ENCODE measurements at regions not wholly inside any gene's neighbourhood (a gene's known extent, or its start where the extent isn't known, plus 50 kb on each side); places are given as distances from the start of the nearest gene placed in this dataset.

- Histone ChIP-seq H3K9me3 (no peaks in the 10 kb centered on the region), H3K4me1 (ENCODE audit: low read depth) (no peaks in the 10 kb centered on the region), H3K36me3 (ENCODE audit: low read depth) (no peaks in the 10 kb centered on the region), H3K4me3 (no peak overlapping the region)
- no peak for DNase-seq
- no peak for TF ChIP-seq CTCF (IDR thresholded peaks at IDR 0.05)
- ATAC-seq, result no peak
- intact Hi-C loops (cut with DNase I, micrococcal nuclease), result no loop called here
Measured at GRCh38 chr9:99471033-99471432, 249.0 kb downstream of the SEC61B start.

GRCh38 chr9:99472240-99472915, 250.3 kb downstream of the SEC61B start:
- no peaks in the 10 kb centered on the region for H3K36me3 ChIP-seq (ENCODE audit: low read depth)
- ATAC-seq (no peak), DNase-seq (no peak)
- no peak overlapping the region for H3K4me3 ChIP-seq
- no peak for TF ChIP-seq CTCF (IDR thresholded peaks at IDR 0.05)
- no peaks in the 10 kb centered on the region for H3K4me1 ChIP-seq (ENCODE audit: low read depth)
- intact Hi-C loops (cut with DNase I, micrococcal nuclease), result no loop called here
- no peaks in the 10 kb centered on the region for H3K9me3 ChIP-seq

- H3K4me1 ChIP-seq (ENCODE audit: low read depth), result no peaks in the 10 kb centered on the region
- intact Hi-C loops (cut with DNase I, micrococcal nuclease), result no loop called here
- H3K9me3 ChIP-seq, result no peaks in the 10 kb centered on the region
- ATAC-seq (no peak), DNase-seq (no peak)
- TF ChIP-seq CTCF (IDR thresholded peaks at IDR 0.05), result no peak
- no peaks in the 10 kb centered on the region for H3K36me3 ChIP-seq (ENCODE audit: low read depth)
- no peak overlapping the region for H3K4me3 ChIP-seq
Measured at GRCh38 chr9:99472916-99473245, 250.8 kb downstream of the SEC61B start.

- intact Hi-C loops (cut with DNase I, micrococcal nuclease), result no loop called here
- DNase-seq (no peak), ATAC-seq (no peak)
- no peaks in the 10 kb centered on the region for H3K36me3 ChIP-seq (ENCODE audit: low read depth)
- TF ChIP-seq CTCF (IDR thresholded peaks at IDR 0.05), result no peak
- H3K4me3 ChIP-seq, result no peak overlapping the region
- no peaks in the 10 kb centered on the region for H3K9me3 ChIP-seq
- H3K4me1 ChIP-seq (ENCODE audit: low read depth), result no peaks in the 10 kb centered on the region
Measured at GRCh38 chr9:99474186-99474585, 252.1 kb downstream of the SEC61B start.

GRCh38 chr9:99475401-99476065, 253.5 kb downstream of the SEC61B start:
- no peak for DNase-seq
- ATAC-seq, result no peak
- no peak for TF ChIP-seq CTCF (IDR thresholded peaks at IDR 0.05)

More at GRCh38 chr9:99475401-99476065, 253.5 kb downstream of the SEC61B start:
- intact Hi-C loops (cut with DNase I, micrococcal nuclease), result no loop called here
- Histone ChIP-seq H3K4me3 (no peak overlapping the region), H3K9me3 (no peaks in the 10 kb centered on the region), H3K4me1 (ENCODE audit: low read depth) (no peaks in the 10 kb centered on the region), H3K36me3 (ENCODE audit: low read depth) (no peaks in the 10 kb centered on the region)
